RPMI7951 (cell line): ENCODE measurements at regions not wholly inside any gene's neighbourhood (a gene's known extent, or its start where the extent isn't known, plus 50 kb on each side); places are given as distances from the start of the nearest gene placed in this dataset.
A peak's percentile ranks its signal among the peaks of the same experiment; 100 is the strongest.

ENCODE experiments used
- DNase-seq: peaks from one replicate; pipeline ENCODE4 v3.0.0-alpha.2; 2012; ENCODE audit warnings: low read depth

- DNase-seq = no peak
Measured at GRCh38 chr7:16233517-16233916, 187.8 kb downstream of the CRPPA start.

- no peak for DNase-seq
Measured at GRCh38 chr7:16232273-16232672, 189.1 kb downstream of the CRPPA start.

- no peak for DNase-seq
Measured at GRCh38 chr7:16223963-16224707, 197.2 kb downstream of the CRPPA start.

GRCh38 chr7:16212610-16213009 is 208.7 kb downstream of the CRPPA start:
- DNase-seq = no peak

- DNase-seq = no peak
Measured at GRCh38 chr7:16212032-16212431, 209.3 kb downstream of the CRPPA start.

GRCh38 chr7:16211402-16211925 is 209.9 kb downstream of the CRPPA start:
- DNase-seq = no peak

GRCh38 chr7:16210171-16210570 is 211.2 kb downstream of the CRPPA start:
- no peak for DNase-seq

GRCh38 chr7:16207321-16207720 is 214.0 kb downstream of the CRPPA start:
- DNase-seq = no peak

- DNase-seq = no peak
Measured at GRCh38 chr7:16205466-16205865, 215.9 kb downstream of the CRPPA start.

GRCh38 chr7:16204953-16205352 is 216.4 kb downstream of the CRPPA start:
- DNase-seq = no peak

- no peak for DNase-seq
Measured at GRCh38 chr7:16203065-16203464, 218.3 kb downstream of the CRPPA start.

- DNase-seq = no peak
Measured at GRCh38 chr7:16202303-16202702, 219.0 kb downstream of the CRPPA start.

- no peak for DNase-seq
Measured at GRCh38 chr7:16200591-16200990, 220.7 kb downstream of the CRPPA start.

GRCh38 chr7:16193631-16194030 is 227.7 kb downstream of the CRPPA start:
- no peak for DNase-seq

- DNase-seq = peak; percentile 17
Measured at GRCh38 chr7:16189026-16189715, 232.2 kb downstream of the CRPPA start.

- peak; percentile 29 for DNase-seq
Measured at GRCh38 chr7:16187131-16187530, 234.2 kb downstream of the CRPPA start.

GRCh38 chr7:16178585-16178984 is 242.8 kb downstream of the CRPPA start:
- no peak for DNase-seq

GRCh38 chr7:16178092-16178491 is 243.2 kb downstream of the CRPPA start:
- DNase-seq = no peak

GRCh38 chr7:16174253-16174652 is 247.1 kb downstream of the CRPPA start:
- no peak for DNase-seq

- DNase-seq = no peak
Measured at GRCh38 chr7:16172366-16172765, 249.0 kb downstream of the CRPPA start.

GRCh38 chr7:16171928-16172327 is 249.4 kb downstream of the CRPPA start:
- no peak for DNase-seq

- DNase-seq = no peak
Measured at GRCh38 chr7:16170671-16171070, 250.7 kb downstream of the CRPPA start.

- no peak for DNase-seq
Measured at GRCh38 chr7:16169537-16169936, 251.8 kb downstream of the CRPPA start.
